DND-41 (cell line): ENCODE measurements at regions not wholly inside any gene's neighbourhood (a gene's known extent, or its start where the extent isn't known, plus 50 kb on each side); places are given as distances from the start of the nearest gene placed in this dataset.

Experiments
- ATAC-seq: fragments of 200-7000 bp; cut with Tn5 transposase; 3 replicates; pipeline ENCODE4 v1.9.1; 2021; ENCODE audit warnings: low read depth; ENCODE audit not compliant: insufficient read depth
- DNase-seq: peaks from one replicate; pipeline ENCODE4 v3.0.0-alpha.2; 2020
- H2AFZ ChIP-seq: 2 replicates; pipeline ENCODE4 v1.6.0; 2012; ENCODE audit warnings: low read depth, low read length
- H3K27ac ChIP-seq: 2 replicates; pipeline ENCODE4 v1.5.1; 2012; ENCODE audit warnings: low read length, inconsistent platforms
- H3K27me3 ChIP-seq: fragments of 200-600 bp; sonication (generic); 2 replicates; pipeline ENCODE4 v1.6.0; 2012; ENCODE audit warnings: low read length, mild to moderate bottlenecking, inconsistent platforms; ENCODE audit not compliant: insufficient read depth, poor library complexity
- H3K36me3 ChIP-seq: 2 replicates; pipeline ENCODE4 v1.5.1; 2012; ENCODE audit warnings: low read length, inconsistent platforms; ENCODE audit not compliant: insufficient read depth
- H3K4me1 ChIP-seq: 2 replicates; pipeline ENCODE4 v1.5.1; 2012; ENCODE audit warnings: mild to moderate bottlenecking, low read length; ENCODE audit not compliant: insufficient read depth
- H3K4me2 ChIP-seq: 2 replicates; pipeline ENCODE4 v1.6.0; 2012; ENCODE audit warnings: mild to moderate bottlenecking, moderate library complexity, low read length, inconsistent platforms; ENCODE audit not compliant: insufficient read depth
- H3K4me3 ChIP-seq, 2 experiments: fragments of 200-600 bp in 1 of 2; shearing (Covaris generic) in 1 of 2; 2 replicates each; pipeline ENCODE4 v1.5.1; 2012 to 2016; ENCODE audit warnings: inconsistent platforms in 2 of 2, low read length in 2 of 2, mild to moderate bottlenecking in 2 of 2, low read depth in 1 of 2, moderate library complexity in 1 of 2
- H3K79me2 ChIP-seq: 2 replicates; pipeline ENCODE4 v1.6.0; 2012; ENCODE audit warnings: low read length, inconsistent platforms; ENCODE audit not compliant: insufficient read depth
- H3K9ac ChIP-seq: 2 replicates; pipeline ENCODE4 v1.6.0; 2012; ENCODE audit warnings: low read depth, mild to moderate bottlenecking, inconsistent platforms, low read length, moderate library complexity
- H3K9me3 ChIP-seq: 2 replicates; pipeline ENCODE4 v1.5.1; 2012; ENCODE audit warnings: low read length, moderate library complexity, mild to moderate bottlenecking, inconsistent platforms; ENCODE audit not compliant: insufficient read depth, severe bottlenecking
- H4K20me1 ChIP-seq: 2 replicates; pipeline ENCODE4 v1.6.0; 2012; ENCODE audit warnings: low read length; ENCODE audit not compliant: insufficient read depth
- CTCF ChIP-seq: IDR thresholded peaks from 2 replicates; pipeline ENCODE4 v1.5.1; 2012; ENCODE audit warnings: borderline replicate concordance, low read length, moderate library complexity, mild to moderate bottlenecking; ENCODE audit not compliant: poor library complexity, severe bottlenecking; ENCODE audit errors: extremely low read depth
- EZH2 ChIP-seq: IDR thresholded peaks from 3 replicates; pipeline ENCODE4 v1.6.1; 2012; ENCODE audit warnings: borderline replicate concordance, low read depth, mild to moderate bottlenecking, moderate library complexity, low read length, inconsistent platforms; ENCODE audit not compliant: severe bottlenecking

- no peak overlapping the region for H3K4me2 ChIP-seq
- no peak overlapping the region for H3K4me3 ChIP-seq
- peaks cover 5% of the 10 kb centered on the region for H3K9me3 ChIP-seq
- no peak overlapping the region for H3K9ac ChIP-seq
- DNase-seq (no peak), ATAC-seq (no peak)
- H3K36me3 ChIP-seq = no peaks in the 10 kb centered on the region
- H2AFZ ChIP-seq = no peak overlapping the region
- no peak overlapping the region for H3K27ac ChIP-seq
- H3K4me1 ChIP-seq = peaks cover 9% of the 10 kb centered on the region
- H3K79me2 ChIP-seq = no peaks in the 10 kb centered on the region
- H3K27me3 ChIP-seq = peaks cover 8% of the 10 kb centered on the region
- H4K20me1 ChIP-seq = no peaks in the 10 kb centered on the region
- TF ChIP-seq CTCF (no peak), EZH2 (no peak)
Measured at GRCh38 chr11:33449798-33450197, 192.6 kb downstream of the HIPK3 start.

- no peaks in the 10 kb centered on the region for H3K36me3 ChIP-seq
- DNase-seq (no peak), ATAC-seq (no peak)
- peaks cover 8% of the 10 kb centered on the region for H3K27me3 ChIP-seq
- H3K4me2 ChIP-seq = no peak overlapping the region
- H3K27ac ChIP-seq = no peak overlapping the region
- TF ChIP-seq CTCF (no peak), EZH2 (no peak)
- H3K4me1 ChIP-seq = peaks cover 9% of the 10 kb centered on the region
- H4K20me1 ChIP-seq = no peaks in the 10 kb centered on the region
- no peak overlapping the region for H3K9ac ChIP-seq
- H3K4me3 ChIP-seq = no peak overlapping the region
- H3K9me3 ChIP-seq = peaks cover 6% of the 10 kb centered on the region
- H3K79me2 ChIP-seq = no peaks in the 10 kb centered on the region
- H2AFZ ChIP-seq = no peak overlapping the region
Measured at GRCh38 chr11:33448461-33449130, 191.4 kb downstream of the HIPK3 start.

GRCh38 chr11:33445761-33446161, 188.6 kb downstream of the HIPK3 start:
- H3K27me3 ChIP-seq = no peaks in the 10 kb centered on the region
- H3K79me2 ChIP-seq = no peaks in the 10 kb centered on the region
- no peaks in the 10 kb centered on the region for H3K36me3 ChIP-seq
- peak; percentile 96 for ATAC-seq
- H3K4me2 ChIP-seq = no peak overlapping the region
- H3K4me1 ChIP-seq = peaks cover 9% of the 10 kb centered on the region
- H3K9ac ChIP-seq = no peak overlapping the region
- peak overlapping the region; percentile 8; the same call in 1 of the 2 replicates for H3K27ac ChIP-seq
- H3K9me3 ChIP-seq = peaks cover 6% of the 10 kb centered on the region
- H4K20me1 ChIP-seq = no peaks in the 10 kb centered on the region
- TF ChIP-seq EZH2 (no peak), CTCF (no peak)
- peak overlapping the region; percentile 63 for H2AFZ ChIP-seq
- DNase-seq = peak; percentile 52
- no peak overlapping the region for H3K4me3 ChIP-seq
